NB4 (cell line): ENCODE measurements at regions not wholly inside any gene's neighbourhood (a gene's known extent, or its start where the extent isn't known, plus 50 kb on each side); places are given as distances from the start of the nearest gene placed in this dataset.

Experiments used
- DNase-seq: peaks from one replicate; pipeline ENCODE4 v3.0.0; 2010; ENCODE audit warnings: low read depth
- H3K4me3 ChIP-seq: one replicate; pipeline ENCODE4 v1.5.1; 2011; ENCODE audit warnings: mild to moderate bottlenecking, low read depth, low read length, moderate library complexity
- CTCF ChIP-seq: IDR thresholded peaks from one replicate; pipeline ENCODE4 v1.5.1; 2012; ENCODE audit warnings: low read depth, low read length
- MAX ChIP-seq: IDR thresholded peaks from 2 replicates; pipeline ENCODE4 v1.6.1; 2011; ENCODE audit warnings: low read depth, low read length
- MYC ChIP-seq: IDR thresholded peaks from 2 replicates; pipeline ENCODE4 v1.6.1; 2011; ENCODE audit warnings: low read depth, low read length
- POLR2A ChIP-seq: IDR thresholded peaks from 2 replicates; pipeline ENCODE4 v1.6.1; 2011; ENCODE audit warnings: mild to moderate bottlenecking; ENCODE audit not compliant: insufficient read length; ENCODE audit errors: extremely low read depth

- DNase-seq: no peak
- H3K4me3 ChIP-seq: no peak overlapping the region
- no peak for TF ChIP-seq MAX
- TF ChIP-seq POLR2A: no peak
- TF ChIP-seq MYC: no peak
These were observed 367.1 kb upstream of the MGAT4C start for GRCh38 chr12:86623267-86623666.

GRCh38 chr12:86621957-86622356 lies 365.8 kb upstream of the MGAT4C start:
- DNase-seq: no peak
- no peak overlapping the region for H3K4me3 ChIP-seq
- TF ChIP-seq CTCF: no peak
- TF ChIP-seq MAX: no peak
- TF ChIP-seq MYC: no peak
- TF ChIP-seq POLR2A: no peak

GRCh38 chr12:86613311-86613710 lies 357.1 kb upstream of the MGAT4C start:
- no peak for DNase-seq
- TF ChIP-seq MAX (no peak), CTCF (no peak), POLR2A (no peak), MYC (no peak)
- H3K4me3 ChIP-seq: no peak overlapping the region

GRCh38 chr12:86608638-86609037 lies 352.4 kb upstream of the MGAT4C start:
- no peak overlapping the region for H3K4me3 ChIP-seq
- TF ChIP-seq POLR2A: no peak
- no peak for TF ChIP-seq CTCF
- TF ChIP-seq MYC: no peak
- no peak for TF ChIP-seq MAX
- no peak for DNase-seq

GRCh38 chr12:86601550-86602308 lies 345.5 kb upstream of the MGAT4C start:
- no peak overlapping the region for H3K4me3 ChIP-seq
- no peak for DNase-seq
- TF ChIP-seq MAX: no peak
- TF ChIP-seq MYC: no peak
- no peak for TF ChIP-seq POLR2A
- no peak for TF ChIP-seq CTCF

- TF ChIP-seq MYC (no peak), CTCF (no peak), MAX (no peak), POLR2A (no peak)
- no peak for DNase-seq
- H3K4me3 ChIP-seq: no peak overlapping the region
These were observed 344.6 kb upstream of the MGAT4C start for GRCh38 chr12:86600664-86601231.
